Effector CD4-positive, alpha-beta T cell (primary cell): ENCODE measurements at regions not wholly inside any gene's neighbourhood (a gene's known extent, or its start where the extent isn't known, plus 50 kb on each side); places are given as distances from the start of the nearest gene placed in this dataset.
"Not testable (repeated sequence)": the region's sequence is repeated elsewhere in the genome, so short reads cannot be mapped to it uniquely, and the experiment has no call there.

Source experiments
- DNase-seq: peaks from one replicate; pipeline ENCODE4 v3.0.0-alpha.2; 2020

GRCh38 chr6:130720076-130720715 lies 107.0 kb upstream of the SMLR1 start:
- no peak for DNase-seq

DNA sequence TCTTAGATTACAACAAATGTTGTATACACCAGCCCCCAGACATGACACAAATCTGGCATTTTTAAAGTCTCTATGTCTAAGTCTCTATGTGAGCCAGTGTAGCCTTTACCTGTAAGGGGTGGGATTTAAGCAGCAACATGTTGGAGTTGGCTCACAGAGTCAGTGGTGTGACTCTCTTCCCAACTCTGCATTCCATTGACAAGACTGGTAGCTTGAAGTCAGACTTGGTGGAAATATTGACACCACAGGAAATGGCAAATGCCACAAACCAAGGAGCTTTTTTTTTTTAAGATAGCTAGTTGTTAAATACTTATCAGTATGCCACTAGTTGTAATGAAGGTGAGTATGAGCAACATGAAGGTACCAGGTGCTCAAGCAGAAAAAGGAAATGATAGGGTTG lies 103.1 kb upstream of the SMLR1 start:
- no peak for DNase-seq

DNA sequence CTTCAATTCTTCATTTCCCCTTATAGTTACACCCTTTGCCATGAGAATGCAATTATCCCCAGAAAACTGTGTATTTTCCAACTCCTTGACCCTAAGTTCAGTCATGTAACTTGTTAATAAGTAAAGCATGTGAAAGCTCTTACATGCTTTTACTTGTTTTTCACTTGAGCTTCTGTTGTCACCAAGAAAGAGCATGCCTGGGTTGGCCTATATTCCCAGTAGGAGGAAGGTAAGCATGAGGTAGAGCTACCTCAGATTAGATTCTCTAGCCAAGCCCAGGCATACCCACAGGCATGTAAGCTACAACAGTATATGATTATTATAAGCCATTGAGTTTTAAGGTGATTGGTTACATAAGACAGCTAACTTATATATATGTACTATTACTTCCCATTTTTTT lies 101.7 kb upstream of the SMLR1 start:
- DNase-seq: no peak

- not testable (repeated sequence) for DNase-seq
Measured at GRCh38 chr6:130728064-130728463, 99.1 kb upstream of the SMLR1 start.

DNA sequence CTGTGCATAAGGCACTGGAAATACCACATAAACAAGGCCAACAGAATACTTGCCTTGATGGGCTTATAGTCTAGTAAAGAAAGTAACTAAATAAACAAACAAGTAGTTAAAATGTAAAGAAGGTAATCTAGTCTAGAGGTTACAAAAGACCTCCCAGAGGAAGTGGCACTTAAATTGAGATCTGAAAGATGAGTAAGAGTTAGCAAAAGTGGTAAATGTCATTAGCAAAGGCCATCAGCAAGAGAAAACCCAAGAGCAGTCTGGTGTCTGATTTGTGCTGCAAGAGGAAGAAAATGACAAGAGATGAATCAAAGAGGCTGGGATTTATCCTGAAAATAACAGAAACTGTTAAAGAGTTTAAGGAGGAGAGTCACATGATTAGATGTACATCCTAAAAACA lies 96.6 kb upstream of the SMLR1 start:
- no peak for DNase-seq

GRCh38 chr6:130734161-130734560 lies 93.0 kb upstream of the SMLR1 start:
- DNase-seq: no peak

DNA sequence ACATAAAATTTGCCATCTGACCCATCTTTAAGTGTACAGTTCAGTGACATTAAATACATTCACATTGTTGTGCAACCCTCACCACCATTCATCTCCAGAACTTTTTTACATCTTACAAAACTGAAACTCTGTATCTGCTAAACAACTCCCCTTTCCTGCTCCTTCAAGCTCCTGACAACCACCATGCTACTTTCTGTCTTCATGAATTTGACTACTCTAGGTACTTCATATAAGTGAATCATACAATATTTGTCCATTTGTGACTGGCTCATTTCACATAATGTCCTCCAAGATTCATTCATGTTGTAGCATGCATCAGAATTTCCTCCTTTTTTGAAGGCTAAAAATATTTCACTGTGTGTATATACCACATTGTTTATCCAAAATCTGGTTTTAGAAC lies 86.9 kb upstream of the SMLR1 start:
- DNase-seq: no peak

- DNase-seq: no peak
Measured at GRCh38 chr6:130742131-130742681, 85.0 kb upstream of the SMLR1 start.

DNA sequence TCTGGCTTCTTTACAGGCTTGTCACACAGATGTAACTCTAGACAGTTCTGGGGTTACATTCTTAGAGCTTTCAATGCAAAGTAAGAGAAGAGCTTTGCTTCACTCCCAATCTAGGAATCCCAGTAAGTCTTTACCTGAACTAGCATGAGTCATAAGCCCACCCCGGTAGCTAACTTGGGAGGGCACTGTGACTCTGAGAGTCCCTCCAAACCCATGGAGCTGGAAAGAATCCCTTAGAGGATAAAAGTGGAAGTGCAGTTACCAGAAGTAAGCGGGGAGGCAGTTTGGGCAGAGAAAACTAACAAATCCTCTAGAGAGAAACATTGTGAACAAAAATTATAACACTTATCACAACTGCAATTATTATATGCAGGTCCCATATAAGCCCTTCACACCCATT lies 84.0 kb upstream of the SMLR1 start:
- no peak for DNase-seq

DNA sequence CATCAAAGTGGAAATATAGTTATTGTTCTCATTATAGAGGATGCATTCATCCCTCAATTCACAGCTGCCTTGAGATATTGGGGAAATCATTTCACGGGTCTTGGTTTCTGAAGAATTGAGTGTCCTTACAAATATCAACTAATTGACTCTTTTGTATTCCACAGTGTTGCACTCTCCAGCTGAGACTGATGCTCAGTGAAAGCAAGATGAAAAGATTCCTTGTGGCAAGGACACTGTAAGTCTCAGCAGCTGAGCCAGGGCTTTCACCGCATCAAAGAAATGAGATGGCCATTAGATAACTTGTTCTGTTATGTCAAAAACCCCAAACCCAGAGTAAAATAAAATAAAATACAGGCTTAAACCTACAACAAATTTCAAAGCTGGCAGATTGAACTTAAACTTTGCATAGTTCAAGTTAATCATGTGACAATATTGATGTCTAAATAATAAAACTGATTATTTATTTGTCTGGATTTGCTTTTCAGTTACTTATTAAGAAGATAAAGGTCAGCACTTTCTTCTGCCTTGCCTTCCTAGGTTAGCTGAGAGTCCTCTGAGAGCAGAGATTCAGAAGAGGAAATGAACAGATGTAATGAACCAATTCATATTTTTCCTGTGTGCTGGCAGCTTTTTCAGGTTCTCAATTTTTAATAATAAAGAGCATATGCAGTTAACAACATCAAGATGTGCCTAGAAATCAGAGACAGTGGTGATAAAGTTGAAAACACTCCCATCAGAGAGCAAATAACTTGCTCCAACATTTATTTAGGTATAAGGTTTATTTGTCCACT lies 82.4 kb upstream of the SMLR1 start:
- DNase-seq: no peak

DNA sequence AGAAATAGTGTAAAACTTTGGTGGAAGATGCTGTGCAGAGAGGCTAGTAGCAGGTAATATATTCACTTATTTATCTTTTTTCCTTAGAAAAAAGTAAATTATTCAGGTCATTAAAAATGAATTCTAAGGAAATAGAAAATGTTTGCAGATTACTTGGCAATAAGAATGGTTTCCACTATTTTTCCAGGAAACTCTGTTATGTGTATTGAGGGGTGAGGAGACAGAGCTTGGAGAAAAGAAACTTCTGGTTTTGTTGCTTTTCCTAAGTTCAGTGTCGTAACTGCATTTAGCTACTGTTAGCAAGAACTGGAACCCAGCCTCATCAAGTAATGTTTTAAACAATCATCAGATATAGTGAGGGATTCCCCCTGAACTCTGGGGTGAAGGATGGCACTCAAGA lies 79.2 kb upstream of the SMLR1 start:
- no peak for DNase-seq

DNA sequence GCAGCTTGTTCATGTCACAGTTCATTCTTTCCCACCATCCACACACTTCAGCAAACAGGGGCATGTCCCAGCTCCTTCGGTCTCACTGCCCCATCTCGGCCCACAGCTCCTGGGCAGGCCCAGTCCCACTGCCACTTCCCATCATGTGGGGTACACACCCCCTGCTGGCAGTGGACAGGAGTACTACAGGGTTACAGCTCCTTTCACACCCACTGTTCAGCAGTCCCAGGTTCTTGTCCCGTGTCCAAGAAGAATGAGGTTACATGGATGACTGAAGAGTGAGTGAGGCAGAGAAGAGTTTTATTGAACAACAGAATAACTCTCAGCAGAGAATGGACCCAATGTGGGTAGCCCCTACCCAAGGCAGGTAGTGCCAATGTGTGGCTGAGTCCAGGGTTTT lies 77.8 kb upstream of the SMLR1 start:
- no peak for DNase-seq

GRCh38 chr6:130752267-130752666 lies 74.9 kb upstream of the SMLR1 start:
- no peak for DNase-seq

- no peak for DNase-seq
Measured at GRCh38 chr6:130754786-130755367, 72.3 kb upstream of the SMLR1 start.

DNA sequence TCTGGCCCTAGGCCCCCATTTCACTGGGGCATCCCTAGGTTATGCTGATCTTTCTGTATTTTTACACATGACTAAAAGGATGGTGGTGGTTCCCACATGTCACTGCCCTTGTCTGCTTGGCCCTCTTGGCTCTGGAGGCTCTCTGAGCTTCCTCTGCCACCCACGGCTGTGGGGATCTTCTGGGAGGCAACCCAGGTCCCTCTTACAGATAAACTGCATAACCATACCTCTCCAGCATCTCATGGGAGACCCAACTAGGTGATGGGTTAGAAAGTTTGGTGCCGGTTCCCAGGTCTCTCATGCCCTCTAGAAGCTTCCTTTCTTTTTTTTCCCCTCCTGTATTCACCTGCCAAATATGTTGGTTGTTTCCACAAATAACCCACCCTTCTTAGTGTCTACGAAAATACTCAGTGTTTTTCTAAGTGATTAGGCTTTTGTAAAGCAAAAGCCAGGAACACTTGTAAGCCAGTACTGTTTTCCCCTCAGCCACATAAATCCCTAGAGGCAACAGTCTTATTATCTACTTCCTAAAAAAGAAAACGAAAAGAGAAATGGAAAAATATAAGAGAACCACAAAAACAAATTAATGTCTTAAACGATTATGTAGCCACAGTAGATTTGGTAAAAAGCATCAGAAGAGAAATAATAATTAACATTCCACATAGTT lies 71.7 kb upstream of the SMLR1 start:
- DNase-seq: no peak

- no peak for DNase-seq
Measured at GRCh38 chr6:130756824-130757223, 70.4 kb upstream of the SMLR1 start.

DNA sequence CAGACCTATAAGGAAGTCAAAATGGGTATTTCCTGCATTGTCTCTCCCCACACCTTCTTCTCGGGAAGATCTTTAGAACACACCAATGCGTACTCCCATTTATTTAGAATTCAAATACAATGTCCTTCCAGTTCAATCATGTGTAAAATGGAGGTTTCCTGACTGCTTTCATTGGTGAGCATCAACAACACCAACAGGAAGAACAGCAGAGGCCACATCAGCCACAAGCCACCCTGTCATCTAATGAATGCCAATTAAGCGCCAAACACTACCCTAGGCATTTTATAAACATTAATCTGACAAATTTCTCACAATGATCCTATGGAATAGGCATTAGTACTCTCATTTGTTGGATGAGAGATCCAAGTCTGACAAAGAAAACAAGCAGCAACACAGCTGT lies 68.4 kb upstream of the SMLR1 start:
- no peak for DNase-seq

DNA sequence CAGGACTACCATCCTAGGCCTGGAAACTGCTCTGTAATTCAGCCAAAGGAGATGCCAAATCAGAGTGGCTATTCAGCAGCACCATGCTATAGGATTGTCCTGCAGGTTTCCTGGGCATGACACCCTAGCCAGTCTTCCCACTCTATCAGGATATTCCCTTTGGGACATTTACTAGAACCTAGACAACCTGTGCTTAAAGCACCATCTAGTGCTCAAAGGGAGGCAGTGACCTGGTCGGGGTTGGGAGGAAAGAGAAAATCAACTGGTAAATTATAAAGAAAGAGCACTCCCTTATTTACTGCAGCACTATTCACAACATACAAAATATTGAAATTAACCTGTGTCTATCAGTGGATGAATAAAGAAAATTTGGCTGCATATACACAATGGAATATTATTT lies 67.2 kb upstream of the SMLR1 start:
- DNase-seq: no peak

DNA sequence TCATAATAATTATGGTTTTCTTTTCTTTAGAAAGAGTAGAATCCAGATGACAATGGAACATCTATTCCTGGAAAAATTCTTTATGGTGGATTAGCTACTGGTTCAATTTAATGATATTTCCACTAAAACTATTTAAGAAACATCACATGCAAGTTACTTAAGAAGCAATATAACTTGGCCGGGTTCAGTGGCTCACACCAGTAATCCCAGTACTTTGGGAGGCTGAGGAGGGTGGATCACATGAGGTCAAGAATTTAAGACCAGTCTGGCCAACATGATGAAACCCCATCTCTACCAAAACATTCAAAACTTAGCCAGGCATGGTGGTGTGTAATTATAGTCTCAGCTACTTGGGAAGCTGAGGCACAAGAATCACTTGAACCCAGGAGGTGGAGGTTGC lies 65.9 kb upstream of the SMLR1 start:
- DNase-seq: no peak

GRCh38 chr6:130765181-130765727 lies 62.0 kb upstream of the SMLR1 start:
- DNase-seq: no peak

GRCh38 chr6:130766239-130767144 lies 60.7 kb upstream of the SMLR1 start:
- DNase-seq: no peak

DNA sequence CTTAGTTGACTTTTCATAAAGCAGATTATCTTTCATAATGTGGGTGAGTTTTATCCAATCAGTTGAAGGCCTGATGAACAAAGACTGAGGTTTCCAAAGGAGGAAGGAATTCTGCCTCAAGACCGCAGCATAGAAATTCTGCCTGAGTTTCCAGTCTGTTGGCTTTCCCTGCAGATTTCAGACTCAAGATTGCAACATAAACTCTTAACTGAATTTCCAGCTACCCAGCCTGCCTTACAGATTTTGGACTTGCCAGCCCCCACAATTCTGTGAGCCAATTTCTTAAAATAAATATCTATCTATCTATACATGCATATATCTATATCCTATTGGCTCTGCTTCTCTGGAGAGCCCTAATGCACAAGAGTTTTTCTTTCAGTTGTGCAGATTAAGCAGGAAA lies 57.3 kb upstream of the SMLR1 start:
- no peak for DNase-seq
